ENCODE measurements at regions not wholly inside any gene's neighbourhood (a gene's known extent, or its start where the extent isn't known, plus 50 kb on each side); places are given as distances from the start of the nearest gene placed in this dataset.

GRCh38 chr6:94341173-94341572 is 921.8 kb upstream of the EPHA7 start:
- Mint-ChIP-seq H3K36me3 (ENCODE audit: insufficient read depth) (no peaks in the 10 kb centered on the region), H3K4me1 (ENCODE audit: low read depth) (peaks cover 8% of the 10 kb centered on the region), H3K27ac (no peak overlapping the region), H3K4me3 (ENCODE audit: low read depth) (no peak overlapping the region), H3K27me3 (no peaks in the 10 kb centered on the region), H3K9me3 (ENCODE audit: low read depth) (peaks cover 3% of the 10 kb centered on the region)
- no peak for DNase-seq (ENCODE audit: low spot score, unreplicated experiment)
- TF ChIP-seq CTCF (IDR thresholded peaks at IDR 0.05; ENCODE audit: unreplicated experiment): no peak

DNA sequence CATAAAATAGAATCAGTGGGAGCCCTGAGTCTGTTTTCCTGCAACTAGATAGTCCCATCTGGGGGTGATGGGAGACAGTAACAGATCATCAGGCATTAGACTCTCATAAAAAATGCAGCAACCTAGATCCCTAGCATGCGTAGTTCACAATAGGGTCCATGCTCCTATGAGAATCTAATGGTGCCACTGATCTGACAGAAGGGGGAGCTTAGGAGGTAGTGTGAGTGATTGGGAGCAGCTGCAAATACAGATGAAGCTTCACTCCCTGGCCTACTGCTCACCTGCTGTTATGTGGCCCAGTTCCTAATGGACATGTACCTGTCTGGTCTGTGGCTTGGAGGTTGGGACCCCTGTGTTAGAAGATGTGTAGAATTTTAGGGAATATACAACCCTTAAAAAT is 904.5 kb upstream of the EPHA7 start:
- H3K36me3 Mint-ChIP-seq (ENCODE audit: insufficient read depth): no peaks in the 10 kb centered on the region
- H3K4me3 Mint-ChIP-seq (ENCODE audit: low read depth): no peak overlapping the region
- no peak overlapping the region for H3K27ac Mint-ChIP-seq
- no peaks in the 10 kb centered on the region for H3K27me3 Mint-ChIP-seq
- no peaks in the 10 kb centered on the region for H3K9me3 Mint-ChIP-seq (ENCODE audit: low read depth)
- no peaks in the 10 kb centered on the region for H3K4me1 Mint-ChIP-seq (ENCODE audit: low read depth)
- no peak for DNase-seq (ENCODE audit: low spot score, unreplicated experiment)
- TF ChIP-seq CTCF (IDR thresholded peaks at IDR 0.05; ENCODE audit: unreplicated experiment): peak; percentile 6

GRCh38 chr6:94300424-94301144 is 881.2 kb upstream of the EPHA7 start:
- no peaks in the 10 kb centered on the region for H3K9me3 Mint-ChIP-seq (ENCODE audit: low read depth)
- H3K27me3 Mint-ChIP-seq: no peaks in the 10 kb centered on the region
- DNase-seq (ENCODE audit: low spot score, unreplicated experiment): no peak
- H3K4me3 Mint-ChIP-seq (ENCODE audit: low read depth): no peak overlapping the region
- H3K36me3 Mint-ChIP-seq (ENCODE audit: insufficient read depth): no peaks in the 10 kb centered on the region
- no peak overlapping the region for H3K27ac Mint-ChIP-seq
- no peaks in the 10 kb centered on the region for H3K4me1 Mint-ChIP-seq (ENCODE audit: low read depth)
- no peak for TF ChIP-seq CTCF (IDR thresholded peaks at IDR 0.05; ENCODE audit: unreplicated experiment)

DNA sequence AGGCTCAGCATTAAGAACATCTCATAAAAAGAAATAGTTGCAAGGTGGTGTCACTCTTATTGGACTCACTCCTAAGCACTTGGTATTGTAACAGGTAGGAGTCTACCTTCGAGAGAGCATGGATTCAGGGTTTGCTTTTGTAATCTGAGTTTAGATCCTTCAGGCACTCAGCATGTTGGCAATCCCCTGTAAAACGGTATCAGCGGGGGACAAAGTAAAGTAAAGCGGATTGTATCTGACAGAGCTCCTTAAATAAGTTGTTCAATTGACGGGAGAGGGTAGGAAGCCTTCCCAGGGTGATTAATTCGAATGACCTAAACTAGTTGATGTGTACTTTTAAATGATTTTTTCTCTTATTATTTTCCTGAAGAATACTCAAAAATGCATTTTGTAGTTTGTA is 869.8 kb upstream of the EPHA7 start:
- H3K27ac Mint-ChIP-seq: no peak overlapping the region
- no peak for DNase-seq (ENCODE audit: low spot score, unreplicated experiment)
- peaks cover 1% of the 10 kb centered on the region for H3K4me1 Mint-ChIP-seq (ENCODE audit: low read depth)
- no peaks in the 10 kb centered on the region for H3K36me3 Mint-ChIP-seq (ENCODE audit: insufficient read depth)
- TF ChIP-seq CTCF (IDR thresholded peaks at IDR 0.05; ENCODE audit: unreplicated experiment): no peak
- H3K9me3 Mint-ChIP-seq (ENCODE audit: low read depth): no peaks in the 10 kb centered on the region
- no peak overlapping the region for H3K4me3 Mint-ChIP-seq (ENCODE audit: low read depth)
- H3K27me3 Mint-ChIP-seq: peaks cover 5% of the 10 kb centered on the region

DNA sequence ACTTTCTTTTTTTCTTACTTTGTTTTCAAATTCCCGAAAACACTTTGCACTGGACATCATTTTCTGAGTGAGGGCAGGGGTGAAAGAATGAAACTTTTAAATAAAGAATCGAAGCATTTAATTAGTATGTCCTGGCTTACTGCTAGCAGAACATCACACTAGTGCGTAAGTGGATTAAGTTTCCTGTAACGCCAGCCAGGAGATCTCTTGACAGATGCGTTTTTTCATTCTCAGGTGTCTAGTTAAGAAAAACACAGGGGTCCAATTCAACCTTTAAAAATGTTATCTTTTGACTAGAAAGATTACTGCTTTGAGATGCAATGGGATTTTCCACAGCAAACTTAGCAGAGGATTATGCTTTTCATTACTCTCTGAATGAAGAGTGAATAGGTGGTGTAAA is 858.8 kb upstream of the EPHA7 start:
- Mint-ChIP-seq H3K4me3 (ENCODE audit: low read depth) (no peak overlapping the region), H3K27ac (no peak overlapping the region), H3K36me3 (ENCODE audit: insufficient read depth) (no peaks in the 10 kb centered on the region), H3K27me3 (peaks cover 11% of the 10 kb centered on the region), H3K9me3 (ENCODE audit: low read depth) (no peaks in the 10 kb centered on the region), H3K4me1 (ENCODE audit: low read depth) (peaks cover 20% of the 10 kb centered on the region)
- no peak for DNase-seq (ENCODE audit: low spot score, unreplicated experiment)
- TF ChIP-seq CTCF (IDR thresholded peaks at IDR 0.05; ENCODE audit: unreplicated experiment): no peak

Measured in progenitor cell of endocrine pancreas (in vitro differentiated cells).